MM.1S (cell line): ENCODE measurements at regions not wholly inside any gene's neighbourhood (a gene's known extent, or its start where the extent isn't known, plus 50 kb on each side); places are given as distances from the start of the nearest gene placed in this dataset.

Experiments
- DNase-seq: peaks from one replicate; pipeline ENCODE4 v3.0.0-alpha.2; 2015
- H2AFZ ChIP-seq: fragments of 300-600 bp; sonication (generic); 2 replicates; pipeline ENCODE4 v1.6.0; 2016; ENCODE audit warnings: antibody characterized with exemption, low read length
- H3F3A ChIP-seq: fragments of 300-600 bp; sonication (generic); 2 replicates; pipeline ENCODE4 v1.6.1; 2016; ENCODE audit warnings: mild to moderate bottlenecking, antibody characterized with exemption, low read length, moderate library complexity, mixed read lengths; ENCODE audit not compliant: insufficient read depth
- H3K27ac ChIP-seq: fragments of 300-600 bp; sonication (generic); 2 replicates; pipeline ENCODE4 v1.5.1; 2016; ENCODE audit warnings: mild to moderate bottlenecking, low read length
- H3K27me3 ChIP-seq: fragments of 300-600 bp; sonication (generic); replicated peaks from 2 replicates; pipeline ENCODE4 v1.6.0; 2016; ENCODE audit warnings: low read length; ENCODE audit not compliant: insufficient read depth
- H3K36me3 ChIP-seq: fragments of 300-600 bp; sonication (generic); replicated peaks from 2 replicates; pipeline ENCODE4 v1.6.1; 2016; ENCODE audit warnings: mild to moderate bottlenecking, low read length, mixed read lengths; ENCODE audit not compliant: insufficient read depth
- H3K4me1 ChIP-seq: fragments of 300-600 bp; sonication (generic); 2 replicates; pipeline ENCODE4 v1.6.1; 2016; ENCODE audit warnings: low read length, mixed read lengths
- H3K4me2 ChIP-seq: fragments of 300-600 bp; sonication (generic); 2 replicates; pipeline ENCODE4 v1.6.0; 2016; ENCODE audit warnings: low read depth, low read length
- H3K4me3 ChIP-seq: fragments of 300-600 bp; sonication (generic); 2 replicates; pipeline ENCODE4 v1.5.1; 2016; ENCODE audit warnings: low read length, mixed read lengths
- H3K79me2 ChIP-seq: fragments of 300-600 bp; sonication (generic); 2 replicates; pipeline ENCODE4 v1.6.1; 2016; ENCODE audit warnings: mixed run types, low read length, mixed read lengths
- H3K9ac ChIP-seq: fragments of 300-600 bp; sonication (generic); 2 replicates; pipeline ENCODE4 v1.6.1; 2016; ENCODE audit warnings: low read length, mixed read lengths
- H3K9me2 ChIP-seq: fragments of 300-600 bp; sonication (generic); replicated peaks from 2 replicates; pipeline ENCODE4 v1.6.1; 2016; ENCODE audit warnings: mild to moderate bottlenecking, low read length, mixed read lengths; ENCODE audit not compliant: insufficient read depth
- H3K9me3 ChIP-seq: fragments of 300-600 bp; sonication (generic); replicated peaks from 2 replicates; pipeline ENCODE4 v1.6.1; 2016; ENCODE audit warnings: mild to moderate bottlenecking, low read length, mixed read lengths; ENCODE audit not compliant: insufficient read depth
- H4K20me1 ChIP-seq: fragments of 300-600 bp; sonication (generic); 2 replicates; pipeline ENCODE4 v1.6.1; 2016; ENCODE audit warnings: mild to moderate bottlenecking, low read length, moderate library complexity, mixed read lengths; ENCODE audit not compliant: insufficient read depth
- CTCF ChIP-seq: fragments of 300-600 bp; sonication (generic); IDR thresholded peaks from 2 replicates; pipeline ENCODE4 v1.5.1; 2016; ENCODE audit warnings: antibody characterized with exemption, low read length, mixed read lengths
- EZH2 ChIP-seq: fragments of 300-600 bp; sonication (generic); optimal IDR thresholded peaks from 2 replicates; pipeline ENCODE3; 2017; ENCODE audit warnings: low read depth, mild to moderate bottlenecking, antibody characterized with exemption, low read length, mixed read lengths
- EZH2phosphoT487 ChIP-seq: fragments of 300-600 bp; sonication (generic); IDR thresholded peaks from 2 replicates; pipeline ENCODE4 v1.6.1; 2018; ENCODE audit warnings: antibody characterized with exemption, low read length

GRCh38 chrX:35726176-35726575 is 72.0 kb upstream of the MAGEB16 start:
- Histone ChIP-seq H3K27ac (no peak overlapping the region), H3K9ac (no peak overlapping the region), H3K4me2 (no peak overlapping the region), H2AFZ (no peak overlapping the region), H4K20me1 (no peaks in the 10 kb centered on the region), H3F3A (no peaks in the 10 kb centered on the region), H3K4me1 (no peaks in the 10 kb centered on the region), H3K9me2 (no peaks in the 10 kb centered on the region), H3K9me3 (no peaks in the 10 kb centered on the region), H3K36me3 (no peaks in the 10 kb centered on the region), H3K27me3 (no peaks in the 10 kb centered on the region), H3K4me3 (no peak overlapping the region), H3K79me2 (no peaks in the 10 kb centered on the region)
- DNase-seq = peak; percentile 12
- no peak for TF ChIP-seq EZH2
- TF ChIP-seq EZH2phosphoT487 = no peak
- peak; percentile 20; the same call in 1 of the 2 replicates for TF ChIP-seq CTCF

- Histone ChIP-seq H3F3A (no peaks in the 10 kb centered on the region), H3K4me2 (no peak overlapping the region), H4K20me1 (no peaks in the 10 kb centered on the region), H3K9me2 (no peaks in the 10 kb centered on the region), H2AFZ (no peak overlapping the region), H3K27ac (no peak overlapping the region), H3K9me3 (no peaks in the 10 kb centered on the region), H3K9ac (no peak overlapping the region), H3K36me3 (no peaks in the 10 kb centered on the region), H3K4me3 (no peak overlapping the region), H3K27me3 (no peaks in the 10 kb centered on the region), H3K4me1 (no peaks in the 10 kb centered on the region), H3K79me2 (no peaks in the 10 kb centered on the region)
- no peak for DNase-seq
- TF ChIP-seq CTCF (no peak), EZH2phosphoT487 (no peak), EZH2 (no peak)
Measured at GRCh38 chrX:35728481-35728880, 69.7 kb upstream of the MAGEB16 start.

- TF ChIP-seq EZH2phosphoT487 = no peak
- H3K4me2 ChIP-seq = no peak overlapping the region
- H3F3A ChIP-seq = no peaks in the 10 kb centered on the region
- no peaks in the 10 kb centered on the region for H4K20me1 ChIP-seq
- DNase-seq = no peak
- no peaks in the 10 kb centered on the region for H3K4me1 ChIP-seq
- no peaks in the 10 kb centered on the region for H3K79me2 ChIP-seq
- H3K9me3 ChIP-seq = no peaks in the 10 kb centered on the region
- no peak overlapping the region for H3K4me3 ChIP-seq
- H3K36me3 ChIP-seq = no peaks in the 10 kb centered on the region
- no peak overlapping the region for H3K9ac ChIP-seq
- no peak overlapping the region for H3K27ac ChIP-seq
- H3K27me3 ChIP-seq = no peaks in the 10 kb centered on the region
- no peak overlapping the region for H2AFZ ChIP-seq
- no peaks in the 10 kb centered on the region for H3K9me2 ChIP-seq
Measured at GRCh38 chrX:35733879-35734278, 64.3 kb upstream of the MAGEB16 start.

- Histone ChIP-seq H4K20me1 (no peaks in the 10 kb centered on the region), H3F3A (no peaks in the 10 kb centered on the region), H3K9me3 (no peaks in the 10 kb centered on the region), H3K4me2 (no peak overlapping the region), H3K27me3 (no peaks in the 10 kb centered on the region), H3K4me1 (no peaks in the 10 kb centered on the region), H3K36me3 (no peaks in the 10 kb centered on the region), H3K4me3 (no peak overlapping the region), H3K27ac (no peak overlapping the region), H3K9ac (no peak overlapping the region), H3K79me2 (no peaks in the 10 kb centered on the region), H3K9me2 (no peaks in the 10 kb centered on the region), H2AFZ (no peak overlapping the region)
- no peak for TF ChIP-seq EZH2phosphoT487
- no peak for TF ChIP-seq EZH2
- TF ChIP-seq CTCF = no peak
- DNase-seq = no peak
Measured at GRCh38 chrX:35741142-35741541, 57.0 kb upstream of the MAGEB16 start.
